SKM-1 treated with dmso at 0.1 percent for 144 hours (cell line): ENCODE measurements at regions not wholly inside any gene's neighbourhood (a gene's known extent, or its start where the extent isn't known, plus 50 kb on each side); places are given as distances from the start of the nearest gene placed in this dataset.

Source experiments
- DNase-seq: peaks from one replicate; lab custom pipeline; 2025; ENCODE audit not compliant: unreplicated experiment; lab: John Stamatoyannopoulos, UW

- no peak for DNase-seq
Measured at GRCh38 chr7:41252957-41253356, 449.9 kb downstream of the INHBA start.

- DNase-seq = no peak
Measured at GRCh38 chr7:41252551-41252950, 450.3 kb downstream of the INHBA start.

GRCh38 chr7:41247143-41247865 is 455.6 kb downstream of the INHBA start:
- DNase-seq = no peak

GRCh38 chr7:41245916-41246315 is 457.0 kb downstream of the INHBA start:
- no peak for DNase-seq

GRCh38 chr7:41244246-41244645 is 458.6 kb downstream of the INHBA start:
- DNase-seq = no peak

- DNase-seq = no peak
Measured at GRCh38 chr7:41241641-41242040, 461.2 kb downstream of the INHBA start.

GRCh38 chr7:41239596-41239995 is 463.3 kb downstream of the INHBA start:
- no peak for DNase-seq

- DNase-seq = no peak
Measured at GRCh38 chr7:41238851-41239331, 464.0 kb downstream of the INHBA start.

GRCh38 chr7:41237956-41238355 is 464.9 kb downstream of the INHBA start:
- DNase-seq = no peak

GRCh38 chr7:41232086-41232485 is 470.8 kb downstream of the INHBA start:
- DNase-seq = no peak

- DNase-seq = no peak
Measured at GRCh38 chr7:41224063-41224763, 478.7 kb downstream of the INHBA start.

GRCh38 chr7:41222746-41223145 is 480.1 kb downstream of the INHBA start:
- no peak for DNase-seq

- no peak for DNase-seq
Measured at GRCh38 chr7:41220266-41220665, 482.6 kb downstream of the INHBA start.

GRCh38 chr7:41219276-41219675 is 483.6 kb downstream of the INHBA start:
- DNase-seq = no peak

GRCh38 chr7:41217306-41217705 is 485.6 kb downstream of the INHBA start:
- DNase-seq = no peak

GRCh38 chr7:41207141-41207540 is 495.7 kb downstream of the INHBA start:
- no peak for DNase-seq

GRCh38 chr7:41206267-41206666 is 496.6 kb downstream of the INHBA start:
- DNase-seq = no peak

- DNase-seq = no peak
Measured at GRCh38 chr7:41205600-41205999, 497.3 kb downstream of the INHBA start.

- no peak for DNase-seq
Measured at GRCh38 chr7:41203542-41203941, 499.3 kb downstream of the INHBA start.

- DNase-seq = no peak
Measured at GRCh38 chr7:41201021-41201420, 501.9 kb downstream of the INHBA start.

GRCh38 chr7:41199136-41199535 is 503.8 kb downstream of the INHBA start:
- DNase-seq = no peak

GRCh38 chr7:41198502-41198901 is 504.4 kb downstream of the INHBA start:
- DNase-seq = no peak

GRCh38 chr7:41197769-41198168 is 505.1 kb downstream of the INHBA start:
- DNase-seq = no peak
